ENCODE measurements at regions not wholly inside any gene's neighbourhood (a gene's known extent, or its start where the extent isn't known, plus 50 kb on each side); places are given as distances from the start of the nearest gene placed in this dataset.

- Histone ChIP-seq H3K27ac (ENCODE audit: low read depth in 1 of 2, low read length in 2 of 2) (no peak overlapping the region), H3K36me3 (ENCODE audit: insufficient read depth, low read length) (no peaks in the 10 kb centered on the region), H3K27me3 (ENCODE audit: control insufficient read depth in 1 of 2, insufficient read depth in 2 of 2, low read length in 2 of 2) (no peaks in the 10 kb centered on the region), H3K4me1 (ENCODE audit: insufficient read depth, low read length) (peaks cover 10% of the 10 kb centered on the region), H3K4me3 (ENCODE audit: low read length) (no peak overlapping the region), H3K9me3 (ENCODE audit: control insufficient read depth in 1 of 2, insufficient read depth in 1 of 2, low read length in 2 of 2) (no peaks in the 10 kb centered on the region)
- POLR2A ChIA-PET: no interaction called here
- DNase-seq (no peak), ATAC-seq (ENCODE audit: poor library complexity) (no peak)
- H3K4me1 Mint-ChIP-seq (ENCODE audit: low read depth): no peaks in the 10 kb centered on the region
- no peak overlapping the region for H3K27ac Mint-ChIP-seq
- H3K27me3 Mint-ChIP-seq: no peaks in the 10 kb centered on the region
- no peak for TF ChIP-seq CTCF (IDR thresholded peaks at IDR 0.05)
- CTCF ChIA-PET: no interaction called here
- intact Hi-C loops (cut with DNase I, micrococcal nuclease): loop anchor here (5.0 to 10.0 kb wide), 5 partner anchors 135 to 1095 kb away; no protein-coding TSS in a partner anchor
- no peaks in the 10 kb centered on the region for H3K36me3 Mint-ChIP-seq (ENCODE audit: low read depth)
- H3K4me3 Mint-ChIP-seq: no peak overlapping the region
- no peaks in the 10 kb centered on the region for H3K9me3 Mint-ChIP-seq
These were observed 124.5 kb upstream of the PJA1 start for GRCh38 chrX:69289793-69290123.

- Histone ChIP-seq H3K27me3 (ENCODE audit: control insufficient read depth in 1 of 2, insufficient read depth in 2 of 2, low read length in 2 of 2) (no peaks in the 10 kb centered on the region), H3K4me1 (ENCODE audit: insufficient read depth, low read length) (peaks cover 10% of the 10 kb centered on the region), H3K9me3 (ENCODE audit: control insufficient read depth in 1 of 2, insufficient read depth in 1 of 2, low read length in 2 of 2) (no peaks in the 10 kb centered on the region), H3K27ac (ENCODE audit: low read depth in 1 of 2, low read length in 2 of 2) (no peak overlapping the region), H3K4me3 (ENCODE audit: low read length) (no peak overlapping the region), H3K36me3 (ENCODE audit: insufficient read depth, low read length) (no peaks in the 10 kb centered on the region)
- no peaks in the 10 kb centered on the region for H3K9me3 Mint-ChIP-seq
- no peaks in the 10 kb centered on the region for H3K4me1 Mint-ChIP-seq (ENCODE audit: low read depth)
- no peaks in the 10 kb centered on the region for H3K36me3 Mint-ChIP-seq (ENCODE audit: low read depth)
- H3K4me3 Mint-ChIP-seq: no peak overlapping the region
- DNase-seq (no peak), ATAC-seq (ENCODE audit: poor library complexity) (no peak)
- ChIA-PET CTCF (no interaction called here), POLR2A (no interaction called here)
- intact Hi-C loops (cut with DNase I, micrococcal nuclease): loop anchor here (5.0 to 10.0 kb wide), 5 partner anchors 134 to 1094 kb away; no protein-coding TSS in a partner anchor
- no peak overlapping the region for H3K27ac Mint-ChIP-seq
- no peaks in the 10 kb centered on the region for H3K27me3 Mint-ChIP-seq
- no peak for TF ChIP-seq CTCF (IDR thresholded peaks at IDR 0.05)
These were observed 124.0 kb upstream of the PJA1 start for GRCh38 chrX:69289046-69289792.

GRCh38 chrX:69287095-69287494 lies 121.8 kb upstream of the PJA1 start:
- peaks cover 10% of the 10 kb centered on the region for H3K4me1 ChIP-seq (ENCODE audit: insufficient read depth, low read length)
- no peak overlapping the region for H3K4me3 Mint-ChIP-seq
- H3K27ac ChIP-seq (ENCODE audit: low read depth in 1 of 2, low read length in 2 of 2): no peak overlapping the region
- H3K9me3 ChIP-seq (ENCODE audit: control insufficient read depth in 1 of 2, insufficient read depth in 1 of 2, low read length in 2 of 2): no peaks in the 10 kb centered on the region
- no peaks in the 10 kb centered on the region for H3K27me3 Mint-ChIP-seq
- no peaks in the 10 kb centered on the region for H3K4me1 Mint-ChIP-seq (ENCODE audit: low read depth)
- no peaks in the 10 kb centered on the region for H3K27me3 ChIP-seq (ENCODE audit: control insufficient read depth in 1 of 2, insufficient read depth in 2 of 2, low read length in 2 of 2)
- H3K27ac Mint-ChIP-seq: no peak overlapping the region
- H3K36me3 Mint-ChIP-seq (ENCODE audit: low read depth): no peaks in the 10 kb centered on the region
- intact Hi-C loops (cut with DNase I, micrococcal nuclease): loop anchor here (2.0 to 10.0 kb wide), 6 partner anchors 132 to 1092 kb away; no protein-coding TSS in a partner anchor
- H3K9me3 Mint-ChIP-seq: no peaks in the 10 kb centered on the region
- POLR2A ChIA-PET: no interaction called here
- no peak overlapping the region for H3K4me3 ChIP-seq (ENCODE audit: low read length)
- ATAC-seq (ENCODE audit: poor library complexity) (no peak), DNase-seq (no peak)
- CTCF ChIA-PET: no interaction called here
- no peak for TF ChIP-seq CTCF (IDR thresholded peaks at IDR 0.05)
- H3K36me3 ChIP-seq (ENCODE audit: insufficient read depth, low read length): no peaks in the 10 kb centered on the region
